ENCODE measurements at regions not wholly inside any gene's neighbourhood (a gene's known extent, or its start where the extent isn't known, plus 50 kb on each side); places are given as distances from the start of the nearest gene placed in this dataset.
"Not testable (repeated sequence)": the region's sequence is repeated elsewhere in the genome, so short reads cannot be mapped to it uniquely, and the experiment has no call there.

DNA sequence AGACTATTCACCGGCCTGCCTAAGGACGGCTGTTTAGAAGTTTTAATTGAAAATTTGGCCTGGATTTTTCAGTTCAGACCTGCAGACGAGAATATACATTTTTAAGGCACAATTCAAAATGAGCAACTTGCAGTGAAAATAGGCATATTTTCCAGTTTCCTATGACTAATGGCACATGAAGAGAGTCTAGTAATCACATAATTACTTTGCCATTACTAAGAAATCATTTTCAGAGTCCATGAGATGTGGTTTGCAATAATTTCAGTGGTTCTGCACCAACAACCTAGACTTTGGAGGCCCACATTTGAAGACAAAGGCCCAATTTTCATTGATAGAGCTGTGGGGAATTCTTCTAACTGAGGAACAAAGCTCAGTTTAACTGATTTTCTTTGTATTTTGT lies 205.3 kb downstream of the SOX2 start:
- no peak overlapping the region for H3K27ac ChIP-seq (ENCODE audit: low read depth, low read length)
- no peak overlapping the region for H3K4me3 ChIP-seq (ENCODE audit: low read depth, low read length)
- peaks cover 7% of the 10 kb centered on the region for H3K9me3 ChIP-seq (ENCODE audit: control insufficient read depth, insufficient read depth, low read length)
- ChIA-PET CTCF (no interaction called here), POLR2A (no interaction called here)
- no peaks in the 10 kb centered on the region for H3K27me3 ChIP-seq (ENCODE audit: control insufficient read depth, insufficient read depth, low read length)
- TF ChIP-seq, protein P1, sequence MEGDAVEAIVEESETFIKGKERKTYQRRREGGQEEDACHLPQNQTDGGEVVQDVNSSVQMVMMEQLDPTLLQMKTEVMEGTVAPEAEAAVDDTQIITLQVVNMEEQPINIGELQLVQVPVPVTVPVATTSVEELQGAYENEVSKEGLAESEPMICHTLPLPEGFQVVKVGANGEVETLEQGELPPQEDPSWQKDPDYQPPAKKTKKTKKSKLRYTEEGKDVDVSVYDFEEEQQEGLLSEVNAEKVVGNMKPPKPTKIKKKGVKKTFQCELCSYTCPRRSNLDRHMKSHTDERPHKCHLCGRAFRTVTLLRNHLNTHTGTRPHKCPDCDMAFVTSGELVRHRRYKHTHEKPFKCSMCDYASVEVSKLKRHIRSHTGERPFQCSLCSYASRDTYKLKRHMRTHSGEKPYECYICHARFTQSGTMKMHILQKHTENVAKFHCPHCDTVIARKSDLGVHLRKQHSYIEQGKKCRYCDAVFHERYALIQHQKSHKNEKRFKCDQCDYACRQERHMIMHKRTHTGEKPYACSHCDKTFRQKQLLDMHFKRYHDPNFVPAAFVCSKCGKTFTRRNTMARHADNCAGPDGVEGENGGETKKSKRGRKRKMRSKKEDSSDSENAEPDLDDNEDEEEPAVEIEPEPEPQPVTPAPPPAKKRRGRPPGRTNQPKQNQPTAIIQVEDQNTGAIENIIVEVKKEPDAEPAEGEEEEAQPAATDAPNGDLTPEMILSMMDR (IDR thresholded peaks at IDR 0.05; ENCODE audit: low read depth, low read length), result no peak
- no peak for DNase-seq (ENCODE audit: low read depth, low spot score)

DNA sequence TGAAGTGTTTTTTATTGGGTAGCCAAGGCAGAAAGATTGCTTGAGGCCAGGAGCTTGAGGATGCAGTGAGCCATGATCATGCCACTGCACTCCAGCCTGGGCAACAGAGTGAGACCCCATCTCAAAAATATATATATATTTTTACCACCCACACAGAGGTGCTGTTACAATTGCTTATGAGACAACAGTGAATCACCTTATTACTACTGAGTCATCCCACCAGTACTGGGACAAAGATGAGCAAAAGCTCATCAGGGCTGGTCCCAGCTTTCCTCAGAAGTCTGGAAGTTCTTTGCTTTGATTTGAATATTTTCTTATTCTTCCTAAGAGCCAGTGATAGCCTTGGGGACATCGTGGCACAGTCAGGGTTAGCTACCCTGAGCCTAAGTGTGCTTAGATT lies 207.7 kb downstream of the SOX2 start:
- Histone ChIP-seq H3K27me3 (ENCODE audit: control insufficient read depth, insufficient read depth, low read length) (no peaks in the 10 kb centered on the region), H3K4me3 (ENCODE audit: low read depth, low read length) (no peak overlapping the region), H3K27ac (ENCODE audit: low read depth, low read length) (no peak overlapping the region), H3K9me3 (ENCODE audit: control insufficient read depth, insufficient read depth, low read length) (peaks cover 8% of the 10 kb centered on the region)
- TF ChIP-seq, protein P1 (IDR thresholded peaks at IDR 0.05; ENCODE audit: low read depth, low read length), result no peak
- POLR2A ChIA-PET, result no interaction called here
- CTCF ChIA-PET, result no interaction called here
- no peak for DNase-seq (ENCODE audit: low read depth, low spot score)

DNA sequence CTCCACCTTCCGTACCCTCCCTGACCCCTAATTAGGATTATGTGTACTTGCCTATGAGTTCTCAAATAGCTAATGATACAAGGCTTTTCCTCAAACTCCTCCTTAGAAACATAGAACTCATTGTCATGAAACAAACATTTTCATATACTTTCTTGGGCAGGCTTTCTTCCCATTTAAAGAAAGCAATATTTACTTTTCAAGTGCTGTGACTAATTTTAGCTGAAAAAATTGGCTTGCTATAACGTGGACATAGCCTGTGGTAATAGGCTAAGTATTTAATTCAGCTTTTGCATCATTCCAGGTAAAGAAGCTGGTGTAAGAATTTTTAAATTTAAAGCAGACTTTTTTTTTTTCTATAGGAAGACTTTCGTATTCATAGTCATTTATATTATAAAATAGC lies 208.7 kb downstream of the SOX2 start:
- Histone ChIP-seq H3K27ac (ENCODE audit: low read depth, low read length) (no peak overlapping the region), H3K27me3 (ENCODE audit: control insufficient read depth, insufficient read depth, low read length) (no peaks in the 10 kb centered on the region), H3K4me3 (ENCODE audit: low read depth, low read length) (no peak overlapping the region), H3K9me3 (ENCODE audit: control insufficient read depth, insufficient read depth, low read length) (peaks cover 8% of the 10 kb centered on the region)
- CTCF ChIA-PET, result no interaction called here
- DNase-seq (ENCODE audit: low read depth, low spot score), result no peak
- TF ChIP-seq, protein P1 (IDR thresholded peaks at IDR 0.05; ENCODE audit: low read depth, low read length), result no peak
- POLR2A ChIA-PET, result no interaction called here

- no peak for DNase-seq (ENCODE audit: low read depth, low spot score)
- CTCF ChIA-PET, result no interaction called here
Measured at GRCh38 chr3:181921220-181921619, 209.5 kb downstream of the SOX2 start.

GRCh38 chr3:181925841-181926240 lies 214.1 kb downstream of the SOX2 start:
- H3K9me3 ChIP-seq (ENCODE audit: control insufficient read depth, insufficient read depth, low read length), result peaks cover 24% of the 10 kb centered on the region
- CTCF ChIA-PET; POLR2A ChIA-PET; H3K27me3 ChIP-seq (ENCODE audit: control insufficient read depth, insufficient read depth, low read length); DNase-seq (ENCODE audit: low read depth, low spot score); H3K4me3 ChIP-seq (ENCODE audit: low read depth, low read length); H3K27ac ChIP-seq (ENCODE audit: low read depth, low read length): not testable (repeated sequence)

More at GRCh38 chr3:181921220-181921619, 209.5 kb downstream of the SOX2 start:
- TF ChIP-seq, protein P1 (IDR thresholded peaks at IDR 0.05; ENCODE audit: low read depth, low read length), result no peak
- Histone ChIP-seq H3K27ac (ENCODE audit: low read depth, low read length) (no peak overlapping the region), H3K4me3 (ENCODE audit: low read depth, low read length) (no peak overlapping the region), H3K9me3 (ENCODE audit: control insufficient read depth, insufficient read depth, low read length) (peaks cover 11% of the 10 kb centered on the region), H3K27me3 (ENCODE audit: control insufficient read depth, insufficient read depth, low read length) (no peaks in the 10 kb centered on the region)
- POLR2A ChIA-PET, result no interaction called here

- no peak for DNase-seq (ENCODE audit: low read depth, low spot score)
- Histone ChIP-seq H3K27me3 (ENCODE audit: control insufficient read depth, insufficient read depth, low read length) (no peaks in the 10 kb centered on the region), H3K27ac (ENCODE audit: low read depth, low read length) (no peak overlapping the region), H3K4me3 (ENCODE audit: low read depth, low read length) (no peak overlapping the region), H3K9me3 (ENCODE audit: control insufficient read depth, insufficient read depth, low read length) (peaks cover 17% of the 10 kb centered on the region)
- POLR2A ChIA-PET, result no interaction called here
- CTCF ChIA-PET, result no interaction called here
- TF ChIP-seq, protein P1 (IDR thresholded peaks at IDR 0.05; ENCODE audit: low read depth, low read length), result no peak
Measured at GRCh38 chr3:181929501-181929900, 217.8 kb downstream of the SOX2 start.
